ENCODE measurements at regions not wholly inside any gene's neighbourhood (a gene's known extent, or its start where the extent isn't known, plus 50 kb on each side); places are given as distances from the start of the nearest gene placed in this dataset.

GRCh38 chr7:136292365-136292764 is 315.2 kb upstream of the MTPN start:
- TF ChIP-seq, protein P1, sequence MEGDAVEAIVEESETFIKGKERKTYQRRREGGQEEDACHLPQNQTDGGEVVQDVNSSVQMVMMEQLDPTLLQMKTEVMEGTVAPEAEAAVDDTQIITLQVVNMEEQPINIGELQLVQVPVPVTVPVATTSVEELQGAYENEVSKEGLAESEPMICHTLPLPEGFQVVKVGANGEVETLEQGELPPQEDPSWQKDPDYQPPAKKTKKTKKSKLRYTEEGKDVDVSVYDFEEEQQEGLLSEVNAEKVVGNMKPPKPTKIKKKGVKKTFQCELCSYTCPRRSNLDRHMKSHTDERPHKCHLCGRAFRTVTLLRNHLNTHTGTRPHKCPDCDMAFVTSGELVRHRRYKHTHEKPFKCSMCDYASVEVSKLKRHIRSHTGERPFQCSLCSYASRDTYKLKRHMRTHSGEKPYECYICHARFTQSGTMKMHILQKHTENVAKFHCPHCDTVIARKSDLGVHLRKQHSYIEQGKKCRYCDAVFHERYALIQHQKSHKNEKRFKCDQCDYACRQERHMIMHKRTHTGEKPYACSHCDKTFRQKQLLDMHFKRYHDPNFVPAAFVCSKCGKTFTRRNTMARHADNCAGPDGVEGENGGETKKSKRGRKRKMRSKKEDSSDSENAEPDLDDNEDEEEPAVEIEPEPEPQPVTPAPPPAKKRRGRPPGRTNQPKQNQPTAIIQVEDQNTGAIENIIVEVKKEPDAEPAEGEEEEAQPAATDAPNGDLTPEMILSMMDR (IDR thresholded peaks at IDR 0.05), result no peak
- no peak for TF ChIP-seq POLR2A (IDR thresholded peaks at IDR 0.05)

All from prostate gland (tissue), 2 donors.